ENCODE measurements at regions not wholly inside any gene's neighbourhood (a gene's known extent, or its start where the extent isn't known, plus 50 kb on each side); places are given as distances from the start of the nearest gene placed in this dataset.

- Mint-ChIP-seq H3K4me1 (ENCODE audit: low read depth) (no peaks in the 10 kb centered on the region), H3K27me3 (no peaks in the 10 kb centered on the region), H3K27ac (no peak overlapping the region), H3K36me3 (ENCODE audit: low read depth) (no peaks in the 10 kb centered on the region), H3K4me3 (no peak overlapping the region), H3K9me3 (peaks cover 6% of the 10 kb centered on the region)
- Histone ChIP-seq H3K36me3 (ENCODE audit: insufficient read depth, low read length) (no peaks in the 10 kb centered on the region), H3K4me1 (ENCODE audit: insufficient read depth, low read length) (no peaks in the 10 kb centered on the region), H3K9me3 (ENCODE audit: control insufficient read depth in 1 of 2, insufficient read depth in 1 of 2, low read length in 2 of 2) (peaks cover 0 to 9% of the 10 kb centered on the region in 2 experiments), H3K27ac (ENCODE audit: low read depth in 1 of 2, low read length in 2 of 2) (no peak overlapping the region), H3K27me3 (ENCODE audit: control insufficient read depth in 1 of 2, insufficient read depth in 2 of 2, low read length in 2 of 2) (no peaks in the 10 kb centered on the region), H3K4me3 (ENCODE audit: low read length) (no peak overlapping the region)
- intact Hi-C loops (cut with DNase I, micrococcal nuclease), result no loop called here
- TF ChIP-seq CTCF (IDR thresholded peaks at IDR 0.05), result no peak
- ChIA-PET CTCF (no interaction called here), POLR2A (no interaction called here)
- ATAC-seq (ENCODE audit: poor library complexity), result no peak
- no peak for DNase-seq
Measured at GRCh38 chr11:80855426-80855825, 1414.6 kb upstream of the TENM4 start.

GRCh38 chr11:80849253-80849652 lies 1408.4 kb upstream of the TENM4 start:
- POLR2A ChIA-PET, result no interaction called here
- Histone ChIP-seq H3K4me1 (ENCODE audit: insufficient read depth, low read length) (no peaks in the 10 kb centered on the region), H3K36me3 (ENCODE audit: insufficient read depth, low read length) (no peaks in the 10 kb centered on the region), H3K4me3 (ENCODE audit: low read length) (no peak overlapping the region), H3K27ac (ENCODE audit: low read depth in 1 of 2, low read length in 2 of 2) (no peak overlapping the region), H3K27me3 (ENCODE audit: control insufficient read depth in 1 of 2, insufficient read depth in 2 of 2, low read length in 2 of 2) (no peaks in the 10 kb centered on the region), H3K9me3 (ENCODE audit: control insufficient read depth in 1 of 2, insufficient read depth in 1 of 2, low read length in 2 of 2) (peaks cover 0 to 5% of the 10 kb centered on the region in 2 experiments)
- ATAC-seq (ENCODE audit: poor library complexity) (no peak), DNase-seq (no peak)
- H3K27ac Mint-ChIP-seq, result no peak overlapping the region
- H3K9me3 Mint-ChIP-seq, result peaks cover 8% of the 10 kb centered on the region
- no peaks in the 10 kb centered on the region for H3K27me3 Mint-ChIP-seq
- CTCF ChIA-PET, result no interaction called here
- TF ChIP-seq CTCF (IDR thresholded peaks at IDR 0.05), result no peak
- H3K4me1 Mint-ChIP-seq (ENCODE audit: low read depth), result no peaks in the 10 kb centered on the region
- no peak overlapping the region for H3K4me3 Mint-ChIP-seq
- no peaks in the 10 kb centered on the region for H3K36me3 Mint-ChIP-seq (ENCODE audit: low read depth)
- intact Hi-C loops (cut with DNase I, micrococcal nuclease), result no loop called here

- H3K9me3 Mint-ChIP-seq, result peaks cover 8% of the 10 kb centered on the region
- DNase-seq (no peak), ATAC-seq (ENCODE audit: poor library complexity) (no peak)
- H3K27me3 Mint-ChIP-seq, result no peaks in the 10 kb centered on the region
- no peak overlapping the region for H3K27ac Mint-ChIP-seq
- H3K4me1 ChIP-seq (ENCODE audit: insufficient read depth, low read length), result no peaks in the 10 kb centered on the region
- H3K36me3 ChIP-seq (ENCODE audit: insufficient read depth, low read length), result no peaks in the 10 kb centered on the region
- H3K9me3 ChIP-seq (ENCODE audit: control insufficient read depth in 1 of 2, insufficient read depth in 1 of 2, low read length in 2 of 2), result peaks cover 0 to 5% of the 10 kb centered on the region in 2 experiments
- no peak overlapping the region for H3K27ac ChIP-seq (ENCODE audit: low read depth in 1 of 2, low read length in 2 of 2)
- H3K27me3 ChIP-seq (ENCODE audit: control insufficient read depth in 1 of 2, insufficient read depth in 2 of 2, low read length in 2 of 2), result no peaks in the 10 kb centered on the region
- CTCF ChIA-PET, result no interaction called here
- H3K4me1 Mint-ChIP-seq (ENCODE audit: low read depth), result no peaks in the 10 kb centered on the region
- H3K36me3 Mint-ChIP-seq (ENCODE audit: low read depth), result no peaks in the 10 kb centered on the region
- no peak overlapping the region for H3K4me3 ChIP-seq (ENCODE audit: low read length)
- POLR2A ChIA-PET, result interaction anchor here (0.5 to 1.0 kb wide), 2 partner anchors 10 to 14 kb away, joined by 3 read pairs; no protein-coding TSS in a partner anchor
- H3K4me3 Mint-ChIP-seq, result no peak overlapping the region
- no peak for TF ChIP-seq CTCF (IDR thresholded peaks at IDR 0.05)
- intact Hi-C loops (cut with DNase I, micrococcal nuclease), result no loop called here
Measured at GRCh38 chr11:80846979-80847378, 1406.1 kb upstream of the TENM4 start.

Measured in CD4-positive, alpha-beta T cell (primary cell).